Ishikawa (cell line): ENCODE measurements at regions not wholly inside any gene's neighbourhood (a gene's known extent, or its start where the extent isn't known, plus 50 kb on each side); places are given as distances from the start of the nearest gene placed in this dataset.

Source experiments
- CEBPB ChIP-seq: IDR thresholded peaks from 2 replicates; pipeline ENCODE4 v1.6.1; 2012
- CREB1 ChIP-seq: IDR thresholded peaks from 2 replicates; pipeline ENCODE4 v1.6.1; 2012; ENCODE audit warnings: low read depth
- EGR1 ChIP-seq: IDR thresholded peaks from 2 replicates; pipeline ENCODE4 v1.6.1; 2012
- EP300 ChIP-seq: IDR thresholded peaks from 2 replicates; pipeline ENCODE4 v1.6.1; 2012; ENCODE audit warnings: borderline replicate concordance
- FOXM1 ChIP-seq: IDR thresholded peaks from 2 replicates; pipeline ENCODE4 v1.6.1; 2012; ENCODE audit warnings: low read depth, borderline replicate concordance
- MAX ChIP-seq: IDR thresholded peaks from 2 replicates; pipeline ENCODE4 v1.6.1; 2012
- NFIC ChIP-seq: IDR thresholded peaks from 2 replicates; pipeline ENCODE4 v1.6.1; 2012
- RAD21 ChIP-seq: IDR thresholded peaks from 2 replicates; pipeline ENCODE4 v1.6.1; 2012; ENCODE audit warnings: low read depth
- REST ChIP-seq: IDR thresholded peaks from 2 replicates; pipeline ENCODE4 v1.6.1; 2012; ENCODE audit warnings: low read depth, mild to moderate bottlenecking
- TAF1 ChIP-seq: IDR thresholded peaks from 2 replicates; pipeline ENCODE4 v1.6.1; 2012; ENCODE audit warnings: low read depth, mild to moderate bottlenecking
- TCF12 ChIP-seq: IDR thresholded peaks from 2 replicates; pipeline ENCODE4 v1.6.1; 2012; ENCODE audit warnings: low read depth
- TEAD4 ChIP-seq: IDR thresholded peaks from 2 replicates; pipeline ENCODE4 v1.6.1; 2012
- USF1 ChIP-seq: IDR thresholded peaks from 2 replicates; pipeline ENCODE4 v1.6.1; 2012
- YY1 ChIP-seq: IDR thresholded peaks from 2 replicates; pipeline ENCODE4 v1.6.1; 2012; ENCODE audit warnings: low read depth
- ZBTB7A ChIP-seq: IDR thresholded peaks from 2 replicates; pipeline ENCODE4 v1.6.1; 2012; ENCODE audit warnings: low read depth

GRCh38 chr1:60978421-60979357 is 103.7 kb upstream of the NFIA start:
- TF ChIP-seq RAD21 = peak; percentile 63
- TF ChIP-seq YY1 = no peak
- no peak for TF ChIP-seq TCF12
- no peak for TF ChIP-seq REST

- TF ChIP-seq ZBTB7A = no peak
These were observed 104.7 kb upstream of the NFIA start for GRCh38 chr1:60977661-60978060.

GRCh38 chr1:60974524-60975372 is 107.6 kb upstream of the NFIA start:
- TF ChIP-seq REST = no peak
- no peak for TF ChIP-seq USF1
- no peak for TF ChIP-seq ZBTB7A
- TF ChIP-seq EP300 = no peak
- TF ChIP-seq EGR1 = no peak

GRCh38 chr1:60973668-60974067 is 108.7 kb upstream of the NFIA start:
- no peak for TF ChIP-seq REST
- no peak for TF ChIP-seq TEAD4
- no peak for TF ChIP-seq USF1
- no peak for TF ChIP-seq ZBTB7A
- no peak for TF ChIP-seq CREB1
- TF ChIP-seq EGR1 = no peak
- TF ChIP-seq YY1 = no peak
- TF ChIP-seq TAF1 = no peak
- no peak for TF ChIP-seq RAD21
- TF ChIP-seq NFIC = no peak
- no peak for TF ChIP-seq MAX
- no peak for TF ChIP-seq TCF12
- no peak for TF ChIP-seq EP300
- no peak for TF ChIP-seq FOXM1
- TF ChIP-seq CEBPB = no peak

GRCh38 chr1:60972841-60973364 is 109.5 kb upstream of the NFIA start:
- TF ChIP-seq CREB1 = no peak
- TF ChIP-seq TCF12 = no peak
- no peak for TF ChIP-seq REST
- TF ChIP-seq ZBTB7A = no peak
- TF ChIP-seq CEBPB = no peak
- no peak for TF ChIP-seq FOXM1
- TF ChIP-seq RAD21 = no peak
- no peak for TF ChIP-seq YY1
- TF ChIP-seq EGR1 = no peak
- no peak for TF ChIP-seq NFIC
- TF ChIP-seq MAX = no peak
- no peak for TF ChIP-seq TAF1
- TF ChIP-seq TEAD4 = no peak
- TF ChIP-seq USF1 = no peak
